SU-DHL-6 (cell line): ENCODE measurements at regions not wholly inside any gene's neighbourhood (a gene's known extent, or its start where the extent isn't known, plus 50 kb on each side); places are given as distances from the start of the nearest gene placed in this dataset.

Source experiments
- H2AFZ ChIP-seq: fragments of 200-600 bp; sonication (generic); 2 replicates; pipeline ENCODE4 v1.6.1; 2014; ENCODE audit warnings: low read depth, mild to moderate bottlenecking, moderate library complexity, mixed read lengths, antibody characterized with exemption, low read length; ENCODE audit not compliant: severe bottlenecking
- H3F3A ChIP-seq: fragments of 200-600 bp; shearing (Covaris generic); 2 replicates; pipeline ENCODE4 v1.6.0; 2016; ENCODE audit warnings: antibody characterized with exemption, mild to moderate bottlenecking; ENCODE audit not compliant: insufficient read depth
- H3K27ac ChIP-seq: fragments of 200-600 bp; sonication (generic); 2 replicates; pipeline ENCODE4 v1.5.1; 2016; ENCODE audit warnings: low read depth, mild to moderate bottlenecking, low read length, moderate library complexity, mixed read lengths
- H3K27me3 ChIP-seq: fragments of 200-600 bp; sonication (generic), shearing (Covaris generic); 2 replicates; pipeline ENCODE4 v1.6.0; 2014; ENCODE audit warnings: mild to moderate bottlenecking, low read length
- H3K36me3 ChIP-seq: fragments of 200-600 bp; sonication (generic); 2 replicates; pipeline ENCODE4 v1.6.1; 2014; ENCODE audit warnings: mild to moderate bottlenecking, low read length, mixed read lengths
- H3K4me2 ChIP-seq: fragments of 300-600, 200-600 bp; shearing (Covaris generic), sonication (generic); 2 replicates; pipeline ENCODE4 v1.6.0; 2014; ENCODE audit warnings: low read length, low read depth, mild to moderate bottlenecking; ENCODE audit not compliant: poor library complexity, severe bottlenecking
- H3K4me3 ChIP-seq: fragments of 200-600 bp; sonication (generic); 2 replicates; pipeline ENCODE4 v1.5.1; 2014; ENCODE audit warnings: antibody characterized with exemption, low read length, mild to moderate bottlenecking, mixed read lengths; ENCODE audit not compliant: insufficient read depth, poor library complexity, severe bottlenecking
- H3K79me2 ChIP-seq: fragments of 200-600 bp; sonication (generic); 2 replicates; pipeline ENCODE4 v1.6.1; 2014; ENCODE audit warnings: mild to moderate bottlenecking, low read length, moderate library complexity; ENCODE audit not compliant: insufficient read depth
- H3K9ac ChIP-seq: fragments of 200-600 bp; sonication (generic); 2 replicates; pipeline ENCODE4 v1.7.0; 2014; ENCODE audit warnings: mild to moderate bottlenecking, low read length
- H3K9me2 ChIP-seq: fragments of 200-600 bp; sonication (generic); replicated peaks from 2 replicates; pipeline ENCODE4 v1.6.1; 2014; ENCODE audit warnings: low read length; ENCODE audit not compliant: insufficient read depth
- H3K9me3 ChIP-seq: fragments of 200-600 bp; sonication (generic); 2 replicates; pipeline ENCODE4 v1.6.1; 2014; ENCODE audit warnings: low read length, mixed read lengths; ENCODE audit not compliant: insufficient read depth
- H4K20me1 ChIP-seq: fragments of 200-600 bp; sonication (generic); 2 replicates; pipeline ENCODE4 v1.6.1; 2014; ENCODE audit warnings: low read depth, mild to moderate bottlenecking, antibody characterized with exemption, low read length, moderate library complexity, mixed read lengths
- EZH2phosphoT487 ChIP-seq: fragments of 200-600 bp; sonication (generic), shearing (Covaris generic); conservative IDR thresholded peaks from 2 replicates; pipeline ENCODE4 v1.6.1; 2018; ENCODE audit warnings: mild to moderate bottlenecking, antibody characterized with exemption, low read length, moderate library complexity, mixed read lengths
- TF ChIP-seq, protein P1 (sequence below): fragments of 200-600 bp; sonication (generic); IDR thresholded peaks from one replicate; pipeline ENCODE4 v1.5.1; 2017; ENCODE audit warnings: antibody characterized with exemption, mild to moderate bottlenecking, low read length, moderate library complexity; ENCODE audit not compliant: insufficient read depth, poor library complexity, severe bottlenecking

DNA sequence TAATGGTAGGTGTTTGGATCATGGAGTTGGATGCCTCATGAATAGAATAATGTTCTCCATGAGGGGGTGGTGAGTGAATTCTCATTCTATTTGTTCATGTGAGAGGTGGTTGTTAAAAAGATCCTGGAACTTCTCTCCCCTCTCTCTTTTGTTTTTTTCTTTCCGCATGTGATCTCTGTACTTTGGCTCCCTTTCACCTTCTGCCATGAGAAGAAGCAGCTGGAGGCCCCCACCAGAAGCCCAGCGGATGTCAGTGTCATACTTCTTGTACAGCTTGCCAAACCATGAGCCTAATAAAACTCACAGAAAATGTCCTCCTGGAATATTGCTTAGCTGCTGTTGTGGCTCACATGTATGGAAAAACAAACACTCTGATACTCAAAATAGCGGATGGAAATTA lies 1212.3 kb upstream of the NCAM2 start:
- no peaks in the 10 kb centered on the region for H3K36me3 ChIP-seq
- no peak overlapping the region for H2AFZ ChIP-seq
- no peak overlapping the region for H3K4me3 ChIP-seq
- no peak overlapping the region for H3K9ac ChIP-seq
- TF ChIP-seq EZH2phosphoT487: no peak
- TF ChIP-seq, protein P1, sequence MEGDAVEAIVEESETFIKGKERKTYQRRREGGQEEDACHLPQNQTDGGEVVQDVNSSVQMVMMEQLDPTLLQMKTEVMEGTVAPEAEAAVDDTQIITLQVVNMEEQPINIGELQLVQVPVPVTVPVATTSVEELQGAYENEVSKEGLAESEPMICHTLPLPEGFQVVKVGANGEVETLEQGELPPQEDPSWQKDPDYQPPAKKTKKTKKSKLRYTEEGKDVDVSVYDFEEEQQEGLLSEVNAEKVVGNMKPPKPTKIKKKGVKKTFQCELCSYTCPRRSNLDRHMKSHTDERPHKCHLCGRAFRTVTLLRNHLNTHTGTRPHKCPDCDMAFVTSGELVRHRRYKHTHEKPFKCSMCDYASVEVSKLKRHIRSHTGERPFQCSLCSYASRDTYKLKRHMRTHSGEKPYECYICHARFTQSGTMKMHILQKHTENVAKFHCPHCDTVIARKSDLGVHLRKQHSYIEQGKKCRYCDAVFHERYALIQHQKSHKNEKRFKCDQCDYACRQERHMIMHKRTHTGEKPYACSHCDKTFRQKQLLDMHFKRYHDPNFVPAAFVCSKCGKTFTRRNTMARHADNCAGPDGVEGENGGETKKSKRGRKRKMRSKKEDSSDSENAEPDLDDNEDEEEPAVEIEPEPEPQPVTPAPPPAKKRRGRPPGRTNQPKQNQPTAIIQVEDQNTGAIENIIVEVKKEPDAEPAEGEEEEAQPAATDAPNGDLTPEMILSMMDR: no peak
- no peak overlapping the region for H3K27ac ChIP-seq
- no peaks in the 10 kb centered on the region for H4K20me1 ChIP-seq
- H3K9me3 ChIP-seq: peaks cover 27% of the 10 kb centered on the region
- no peak overlapping the region for H3K4me2 ChIP-seq
- H3F3A ChIP-seq: no peaks in the 10 kb centered on the region
- no peaks in the 10 kb centered on the region for H3K9me2 ChIP-seq
- H3K79me2 ChIP-seq: no peaks in the 10 kb centered on the region
- H3K27me3 ChIP-seq: no peaks in the 10 kb centered on the region

GRCh38 chr21:19792004-19792403 lies 1206.2 kb upstream of the NCAM2 start:
- H4K20me1 ChIP-seq: no peaks in the 10 kb centered on the region
- no peaks in the 10 kb centered on the region for H3K9me3 ChIP-seq
- H3K27ac ChIP-seq: no peak overlapping the region
- H3K27me3 ChIP-seq: no peaks in the 10 kb centered on the region
- no peak overlapping the region for H3K4me2 ChIP-seq
- no peaks in the 10 kb centered on the region for H3F3A ChIP-seq
- H3K36me3 ChIP-seq: no peaks in the 10 kb centered on the region
- no peak overlapping the region for H3K4me3 ChIP-seq
- TF ChIP-seq, protein P1: no peak
- no peak for TF ChIP-seq EZH2phosphoT487
- peak overlapping the region; percentile 71 for H2AFZ ChIP-seq
- H3K9me2 ChIP-seq: no peaks in the 10 kb centered on the region
- H3K9ac ChIP-seq: no peak overlapping the region
- no peaks in the 10 kb centered on the region for H3K79me2 ChIP-seq

- Histone ChIP-seq H3K4me3 (no peak overlapping the region), H3K27ac (no peak overlapping the region), H3K79me2 (no peaks in the 10 kb centered on the region), H3K9me3 (no peaks in the 10 kb centered on the region), H3F3A (no peaks in the 10 kb centered on the region), H3K27me3 (no peaks in the 10 kb centered on the region), H2AFZ (no peak overlapping the region), H4K20me1 (no peaks in the 10 kb centered on the region), H3K9me2 (no peaks in the 10 kb centered on the region), H3K9ac (no peak overlapping the region), H3K4me2 (no peak overlapping the region), H3K36me3 (no peaks in the 10 kb centered on the region)
- no peak for TF ChIP-seq EZH2phosphoT487
- TF ChIP-seq, protein P1: no peak
These were observed 1191.0 kb upstream of the NCAM2 start for GRCh38 chr21:19807201-19807600.

DNA sequence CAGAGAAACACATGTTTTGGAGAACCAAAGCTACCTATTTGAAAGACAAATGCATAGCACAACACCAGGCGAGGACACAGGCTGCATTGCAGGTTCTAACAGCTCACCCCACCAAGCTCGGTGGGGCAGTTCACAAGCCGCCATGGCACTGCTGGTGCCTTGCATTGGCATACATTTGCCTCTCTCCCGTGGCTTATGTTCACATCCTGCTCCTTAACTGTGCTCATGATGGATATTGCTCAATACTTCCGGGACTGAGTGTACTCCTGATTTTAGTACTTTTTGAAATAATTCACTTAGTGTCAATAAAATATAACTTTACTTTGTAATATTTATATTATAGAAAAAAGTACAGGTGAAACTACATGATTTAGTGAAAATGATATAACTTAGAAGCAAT lies 1187.4 kb upstream of the NCAM2 start:
- no peak overlapping the region for H3K4me3 ChIP-seq
- H3K9me3 ChIP-seq: no peaks in the 10 kb centered on the region
- no peak overlapping the region for H3K9ac ChIP-seq
- TF ChIP-seq, protein P1: no peak
- no peak for TF ChIP-seq EZH2phosphoT487
- no peaks in the 10 kb centered on the region for H4K20me1 ChIP-seq
- H3K27ac ChIP-seq: no peak overlapping the region
- no peak overlapping the region for H3K4me2 ChIP-seq
- H3K79me2 ChIP-seq: no peaks in the 10 kb centered on the region
- H3K27me3 ChIP-seq: no peaks in the 10 kb centered on the region
- H3K36me3 ChIP-seq: no peaks in the 10 kb centered on the region
- no peaks in the 10 kb centered on the region for H3F3A ChIP-seq
- H3K9me2 ChIP-seq: no peaks in the 10 kb centered on the region
- peak overlapping the region; percentile 93 for H2AFZ ChIP-seq
